BE2C (cell line): ENCODE measurements at regions not wholly inside any gene's neighbourhood (a gene's known extent, or its start where the extent isn't known, plus 50 kb on each side); places are given as distances from the start of the nearest gene placed in this dataset.

Experiments
- DNase-seq: peaks from one replicate; pipeline ENCODE4 v3.0.0-alpha.2; 2020
- H3K27me3 ChIP-seq: fragments of 250-450 bp; sonication (Bioruptor Pico); 2 replicates; pipeline ENCODE4 v1.5.1; 2020; ENCODE audit warnings: mild to moderate bottlenecking
- H3K36me3 ChIP-seq: fragments of 250-450 bp; sonication (Bioruptor Pico); 2 replicates; pipeline ENCODE4 v1.5.1; 2020; ENCODE audit warnings: mild to moderate bottlenecking
- H3K4me1 ChIP-seq: fragments of 250-450 bp; sonication (Bioruptor Pico); 2 replicates; pipeline ENCODE4 v1.5.1; 2020
- H3K4me3 ChIP-seq: 2 replicates; pipeline ENCODE4 v1.5.1; 2011; ENCODE audit warnings: low read depth, low read length
- H3K9me3 ChIP-seq: fragments of 250-450 bp; sonication (Bioruptor Pico); 2 replicates; pipeline ENCODE4 v1.5.1; 2020
- TF ChIP-seq, protein P1 (sequence below): IDR thresholded peaks from 2 replicates; pipeline ENCODE4 v1.5.1; 2012; ENCODE audit warnings: mild to moderate bottlenecking, low read depth, low read length

DNA sequence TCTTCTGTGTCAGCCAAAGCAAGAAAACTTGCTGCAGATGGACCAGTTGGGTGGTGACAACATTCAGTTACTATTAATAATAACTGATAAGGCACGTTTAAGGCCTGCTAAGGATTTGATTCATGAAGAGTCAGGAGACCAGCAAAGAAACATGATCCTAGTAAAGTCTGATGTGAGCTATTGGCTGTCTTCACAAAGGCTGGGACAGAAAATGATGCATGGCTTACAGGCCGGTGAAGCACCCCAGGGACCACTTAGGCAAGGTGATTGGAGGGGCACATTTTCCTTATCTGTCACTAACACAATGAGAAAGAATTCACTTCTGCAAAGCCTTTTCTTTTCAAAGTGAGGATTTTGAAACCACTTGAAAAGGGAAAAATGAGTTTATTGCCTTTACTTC lies 65.4 kb upstream of the TRPC3 start:
- no peak for DNase-seq
- TF ChIP-seq, protein P1, sequence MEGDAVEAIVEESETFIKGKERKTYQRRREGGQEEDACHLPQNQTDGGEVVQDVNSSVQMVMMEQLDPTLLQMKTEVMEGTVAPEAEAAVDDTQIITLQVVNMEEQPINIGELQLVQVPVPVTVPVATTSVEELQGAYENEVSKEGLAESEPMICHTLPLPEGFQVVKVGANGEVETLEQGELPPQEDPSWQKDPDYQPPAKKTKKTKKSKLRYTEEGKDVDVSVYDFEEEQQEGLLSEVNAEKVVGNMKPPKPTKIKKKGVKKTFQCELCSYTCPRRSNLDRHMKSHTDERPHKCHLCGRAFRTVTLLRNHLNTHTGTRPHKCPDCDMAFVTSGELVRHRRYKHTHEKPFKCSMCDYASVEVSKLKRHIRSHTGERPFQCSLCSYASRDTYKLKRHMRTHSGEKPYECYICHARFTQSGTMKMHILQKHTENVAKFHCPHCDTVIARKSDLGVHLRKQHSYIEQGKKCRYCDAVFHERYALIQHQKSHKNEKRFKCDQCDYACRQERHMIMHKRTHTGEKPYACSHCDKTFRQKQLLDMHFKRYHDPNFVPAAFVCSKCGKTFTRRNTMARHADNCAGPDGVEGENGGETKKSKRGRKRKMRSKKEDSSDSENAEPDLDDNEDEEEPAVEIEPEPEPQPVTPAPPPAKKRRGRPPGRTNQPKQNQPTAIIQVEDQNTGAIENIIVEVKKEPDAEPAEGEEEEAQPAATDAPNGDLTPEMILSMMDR = no peak

DNA sequence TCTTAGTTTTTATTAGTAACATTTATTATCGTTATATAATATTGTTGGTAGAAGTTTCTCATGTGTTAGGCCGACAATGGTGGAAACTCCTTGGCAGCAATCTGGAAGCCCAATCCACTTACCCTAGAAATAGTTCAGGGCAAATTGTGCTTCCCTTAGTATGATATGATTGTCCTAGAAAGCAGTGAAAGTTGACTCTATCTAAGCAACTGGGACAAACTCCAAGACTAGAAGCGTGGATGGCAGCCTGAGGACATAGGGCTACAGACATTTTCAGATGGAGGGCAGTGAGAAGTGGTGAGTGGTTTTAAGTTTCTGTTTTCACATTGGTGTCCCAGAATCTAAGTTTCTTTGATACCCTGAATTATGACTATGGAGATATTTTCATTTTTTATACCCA lies 63.3 kb upstream of the TRPC3 start:
- Histone ChIP-seq H3K9me3 (no peaks in the 10 kb centered on the region), H3K4me1 (no peaks in the 10 kb centered on the region), H3K36me3 (no peaks in the 10 kb centered on the region), H3K4me3 (no peak overlapping the region), H3K27me3 (no peaks in the 10 kb centered on the region)
- no peak for DNase-seq
- TF ChIP-seq, protein P1 = no peak

More for the DNA sequence above, 65.4 kb upstream of the TRPC3 start:
- no peaks in the 10 kb centered on the region for H3K4me1 ChIP-seq
- H3K27me3 ChIP-seq = no peaks in the 10 kb centered on the region
- no peak overlapping the region for H3K4me3 ChIP-seq
- no peaks in the 10 kb centered on the region for H3K36me3 ChIP-seq
- no peaks in the 10 kb centered on the region for H3K9me3 ChIP-seq

DNA sequence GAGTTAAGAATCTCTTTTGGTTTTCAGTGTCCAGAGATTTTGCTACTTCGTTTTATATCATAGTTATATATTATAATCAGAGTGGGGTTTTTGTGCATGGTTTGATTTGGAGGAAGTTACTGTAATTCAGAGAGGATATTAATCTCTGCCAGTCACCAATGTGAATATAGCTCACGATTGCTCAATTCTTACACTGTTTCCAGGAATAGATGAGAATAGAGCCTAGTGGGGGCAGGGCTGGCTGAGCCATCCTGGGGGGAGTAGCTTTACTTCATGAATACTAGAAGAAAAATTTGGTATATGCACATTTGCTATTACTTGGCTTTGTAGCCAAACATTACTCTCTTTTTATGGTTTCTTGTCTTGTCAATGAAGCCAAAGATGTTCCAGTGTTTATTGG lies 60.9 kb upstream of the TRPC3 start:
- H3K27me3 ChIP-seq = no peaks in the 10 kb centered on the region
- no peak overlapping the region for H3K4me3 ChIP-seq
- H3K4me1 ChIP-seq = no peaks in the 10 kb centered on the region
- H3K9me3 ChIP-seq = no peaks in the 10 kb centered on the region
- DNase-seq = no peak
- TF ChIP-seq, protein P1 = no peak
- H3K36me3 ChIP-seq = no peaks in the 10 kb centered on the region

DNA sequence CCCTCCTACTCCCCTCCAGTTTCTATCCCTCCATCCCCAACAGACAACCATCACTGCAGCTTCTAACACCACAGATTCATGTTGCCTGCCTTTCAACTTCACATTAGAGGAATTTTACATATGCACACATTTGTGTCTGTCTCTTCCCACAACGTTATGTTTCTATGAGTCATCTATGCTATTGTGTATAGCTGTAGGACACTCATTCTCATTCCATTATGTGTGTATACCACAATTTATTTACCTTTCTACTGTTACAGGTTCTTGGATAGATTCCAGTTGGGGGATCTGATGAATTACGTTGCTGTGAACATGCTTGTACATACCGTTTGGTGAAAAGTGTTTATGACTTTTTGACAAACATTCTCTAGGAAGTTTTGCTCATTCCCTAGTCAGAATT lies 58.8 kb upstream of the TRPC3 start:
- Histone ChIP-seq H3K9me3 (no peaks in the 10 kb centered on the region), H3K27me3 (no peaks in the 10 kb centered on the region), H3K4me1 (no peaks in the 10 kb centered on the region), H3K4me3 (no peak overlapping the region), H3K36me3 (no peaks in the 10 kb centered on the region)
- TF ChIP-seq, protein P1 = no peak
- no peak for DNase-seq

DNA sequence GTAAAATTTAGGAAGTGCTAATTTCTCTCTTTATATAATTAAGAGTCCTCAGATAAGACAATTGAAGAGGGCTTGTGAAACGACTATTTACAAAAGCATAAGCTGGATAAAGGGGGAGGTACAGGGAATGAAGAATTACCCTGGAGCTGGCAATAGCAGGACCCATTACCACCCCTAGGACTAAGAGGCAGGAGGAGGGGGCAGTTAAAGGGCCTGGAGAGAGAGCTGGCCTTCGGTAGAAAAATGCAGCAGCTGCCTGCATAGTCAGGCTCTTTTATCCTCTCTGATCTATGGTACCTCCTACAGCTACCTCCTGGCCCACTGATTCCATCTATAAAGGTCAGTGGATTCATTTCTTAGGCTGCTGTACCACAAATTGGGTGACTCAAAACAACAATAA lies 57.7 kb upstream of the TRPC3 start:
- Histone ChIP-seq H3K4me1 (no peaks in the 10 kb centered on the region), H3K36me3 (no peaks in the 10 kb centered on the region), H3K9me3 (no peaks in the 10 kb centered on the region), H3K27me3 (peaks cover 5% of the 10 kb centered on the region; the same call in 1 of the 2 replicates), H3K4me3 (no peak overlapping the region)
- DNase-seq = no peak
- TF ChIP-seq, protein P1 = no peak

GRCh38 chr4:122007016-122007415 lies 55.2 kb upstream of the TRPC3 start:
- Histone ChIP-seq H3K4me3 (no peak overlapping the region), H3K9me3 (no peaks in the 10 kb centered on the region), H3K4me1 (no peaks in the 10 kb centered on the region), H3K27me3 (peaks cover 5% of the 10 kb centered on the region; the same call in 1 of the 2 replicates), H3K36me3 (no peaks in the 10 kb centered on the region)
- DNase-seq = no peak
- TF ChIP-seq, protein P1 = no peak
